GM18868 (cell line): ENCODE measurements at regions not wholly inside any gene's neighbourhood (a gene's known extent, or its start where the extent isn't known, plus 50 kb on each side); places are given as distances from the start of the nearest gene placed in this dataset.

Experiments
- ATAC-seq: cut with Tn5 transposase; IDR thresholded peaks from one replicate; pipeline ENCODE4 v1.9.1; 2021; ENCODE audit warnings: mild to moderate bottlenecking, moderate library complexity; ENCODE audit not compliant: unreplicated experiment

- no peak for ATAC-seq
Measured at GRCh38 chr7:130878785-130879184, 144.8 kb upstream of the KLF14 start.

GRCh38 chr7:130879191-130879590, 145.2 kb upstream of the KLF14 start:
- no peak for ATAC-seq

- ATAC-seq: no peak
Measured at GRCh38 chr7:130880668-130881067, 146.7 kb upstream of the KLF14 start.

- no peak for ATAC-seq
Measured at GRCh38 chr7:130881091-130881798, 147.2 kb upstream of the KLF14 start.

GRCh38 chr7:130881799-130882141, 147.8 kb upstream of the KLF14 start:
- no peak for ATAC-seq

GRCh38 chr7:130882396-130882795, 148.4 kb upstream of the KLF14 start:
- no peak for ATAC-seq

GRCh38 chr7:130883928-130884327, 149.9 kb upstream of the KLF14 start:
- no peak for ATAC-seq

GRCh38 chr7:130884437-130885417, 150.7 kb upstream of the KLF14 start:
- ATAC-seq: no peak

GRCh38 chr7:130886438-130887135, 152.6 kb upstream of the KLF14 start:
- ATAC-seq: no peak

GRCh38 chr7:130887182-130887956, 153.4 kb upstream of the KLF14 start:
- ATAC-seq: no peak

- no peak for ATAC-seq
Measured at GRCh38 chr7:130887957-130888371, 154.0 kb upstream of the KLF14 start.

- no peak for ATAC-seq
Measured at GRCh38 chr7:130888468-130888867, 154.5 kb upstream of the KLF14 start.

GRCh38 chr7:130890176-130891020, 156.4 kb upstream of the KLF14 start:
- no peak for ATAC-seq

GRCh38 chr7:130891254-130892094, 157.5 kb upstream of the KLF14 start:
- no peak for ATAC-seq

GRCh38 chr7:130893441-130893894, 159.5 kb upstream of the KLF14 start:
- no peak for ATAC-seq

- ATAC-seq: no peak
Measured at GRCh38 chr7:130894146-130894908, 160.3 kb upstream of the KLF14 start.

- no peak for ATAC-seq
Measured at GRCh38 chr7:130894909-130895750, 161.1 kb upstream of the KLF14 start.
